ENCODE measurements at regions not wholly inside any gene's neighbourhood (a gene's known extent, or its start where the extent isn't known, plus 50 kb on each side); places are given as distances from the start of the nearest gene placed in this dataset.

- DNase-seq (ENCODE audit: low spot score) (no peak), ATAC-seq (ENCODE audit: low FRiP score) (no peak)
- TF ChIP-seq CTCF (IDR thresholded peaks at IDR 0.05): no peak
Measured at GRCh38 chr14:100403802-100404365, 80.7 kb downstream of the SLC25A47 start.

GRCh38 chr14:100404419-100404818 is 81.3 kb downstream of the SLC25A47 start:
- TF ChIP-seq CTCF (IDR thresholded peaks at IDR 0.05): no peak
- DNase-seq (ENCODE audit: low spot score) (no peak), ATAC-seq (ENCODE audit: low FRiP score) (no peak)

- TF ChIP-seq CTCF (IDR thresholded peaks at IDR 0.05): no peak
- no peak for DNase-seq (ENCODE audit: low spot score)
- no peak for ATAC-seq (ENCODE audit: low FRiP score)
Measured at GRCh38 chr14:100405760-100406455, 82.8 kb downstream of the SLC25A47 start.

GRCh38 chr14:100406505-100407131 is 83.5 kb downstream of the SLC25A47 start:
- no peak for ATAC-seq (ENCODE audit: low FRiP score)
- no peak for DNase-seq (ENCODE audit: low spot score)
- TF ChIP-seq CTCF (IDR thresholded peaks at IDR 0.05): no peak

- DNase-seq (ENCODE audit: low spot score) (no peak), ATAC-seq (ENCODE audit: low FRiP score) (no peak)
- TF ChIP-seq CTCF (IDR thresholded peaks at IDR 0.05): no peak
Measured at GRCh38 chr14:100407376-100408102, 84.4 kb downstream of the SLC25A47 start.

GRCh38 chr14:100408350-100409002 is 85.3 kb downstream of the SLC25A47 start:
- DNase-seq (ENCODE audit: low spot score) (no peak), ATAC-seq (ENCODE audit: low FRiP score) (no peak)
- TF ChIP-seq CTCF (IDR thresholded peaks at IDR 0.05): no peak

All from omental fat pad (tissue), 3 donors.